HepG2 (cell line): ENCODE measurements at regions not wholly inside any gene's neighbourhood (a gene's known extent, or its start where the extent isn't known, plus 50 kb on each side); places are given as distances from the start of the nearest gene placed in this dataset.

Source experiments
- ATAC-seq: fragments of 200-7000 bp; cut with Tn5 transposase; 3 replicates; pipeline ENCODE4 v1.9.1; 2020; ENCODE audit warnings: mild to moderate bottlenecking, moderate library complexity
- BruUV-seq: library from RNA; stranded (reverse); fragments of 400-500 nt; replicated peaks from 2 replicates; lab custom pipeline; 2021; lab: Mats Ljungman, UMichigan
- CTCF ChIA-PET: fragments of 300-600 bp; formaldehyde crosslinking; extraction: SDS; loops from one replicate; lab custom pipeline; 2021; ENCODE audit warnings: low total read pairs, inconsistent platforms, low intra/inter-chr PET ratio; lab: Yijun Ruan, JAX
- POLR2A ChIA-PET: fragments of 350-600 bp; sonication (Branson Sonifier 250); formaldehyde crosslinking; loops from one replicate; lab custom pipeline; 2020; ENCODE audit warnings: antibody characterized with exemption, inconsistent platforms; lab: Yijun Ruan, JAX
- DNase-seq: peaks from one replicate; pipeline ENCODE4 v3.0.0-alpha.2; 2015; ENCODE audit warnings: low spot score
- FAIRE-seq: peaks from 3 replicates; lab custom pipeline; 2011; peaks lifted over from hg19 to GRCh38; lab: Jason Lieb, UNC
- H2AFZ ChIP-seq: one replicate; pipeline ENCODE4 v1.6.1; 2011; ENCODE audit warnings: low read length, inconsistent platforms
- H3K27ac ChIP-seq: fragments of 300-600 bp; 3 replicates; pipeline ENCODE4 v1.8.0; 2011; ENCODE audit warnings: mixed run types, mild to moderate bottlenecking, mixed read lengths, low read length, inconsistent platforms; ENCODE audit not compliant: insufficient read depth; ENCODE audit errors: extremely low read length
- H3K27me3 ChIP-seq, 2 experiments: fragments of 200-600 bp in 1 of 2; 2 replicates in 1 of 2; 3 replicates in 1 of 2; pipeline versions ENCODE4 v1.6.0 to v1.8.0; 2011; ENCODE audit warnings: low read length in 2 of 2, mild to moderate bottlenecking in 2 of 2, moderate library complexity in 2 of 2, inconsistent platforms in 1 of 2; ENCODE audit not compliant: insufficient read depth in 2 of 2, control insufficient read depth in 1 of 2
- H3K36me3 ChIP-seq, 2 experiments: fragments of 200-600 bp in 1 of 2; replicated peaks in 1 of 2; 2 replicates in 1 of 2; 3 replicates in 1 of 2; pipeline versions ENCODE4 v1.5.1 to v1.8.0; 2011; ENCODE audit warnings: low read length in 2 of 2, inconsistent platforms in 1 of 2; ENCODE audit not compliant: insufficient read depth in 2 of 2, control insufficient read depth in 1 of 2
- H3K4me1 ChIP-seq: 2 replicates; pipeline ENCODE4 v1.5.1; 2012; ENCODE audit warnings: low read length, inconsistent platforms; ENCODE audit not compliant: insufficient read depth
- H3K4me2 ChIP-seq: 2 replicates; pipeline ENCODE4 v1.6.0; 2011; ENCODE audit warnings: low read depth, low read length, inconsistent platforms
- H3K4me3 ChIP-seq, 3 experiments: fragments of 200-600 bp in 1 of 3; sonication (generic), shearing (Covaris generic) in 1 of 3; replicated peaks in 1 of 3; 2 replicates each; pipeline ENCODE4 v1.5.1; 2011 to 2016; ENCODE audit warnings: low read length in 3 of 3, inconsistent platforms in 2 of 3, low read depth in 2 of 3, mild to moderate bottlenecking in 2 of 3, control low read depth in 1 of 3, mixed read lengths in 1 of 3; ENCODE audit not compliant: insufficient read depth in 1 of 3
- H3K79me2 ChIP-seq: one replicate; pipeline ENCODE4 v1.6.1; 2011; ENCODE audit warnings: low read length, inconsistent platforms; ENCODE audit not compliant: insufficient read depth
- H3K9ac ChIP-seq: 2 replicates; pipeline ENCODE4 v1.6.0; 2011; ENCODE audit warnings: mild to moderate bottlenecking, low read depth, low read length, inconsistent platforms; ENCODE audit not compliant: insufficient read depth
- H3K9me3 ChIP-seq: 2 replicates; pipeline ENCODE4 v1.5.1; 2012; ENCODE audit warnings: mild to moderate bottlenecking, low read length
- H4K20me1 ChIP-seq: 2 replicates; pipeline ENCODE4 v1.6.0; 2011; ENCODE audit warnings: inconsistent platforms, mild to moderate bottlenecking, low read length, moderate library complexity; ENCODE audit not compliant: insufficient read depth
- ADNP ChIP-seq: sonication (generic); formaldehyde crosslinking; IDR thresholded peaks from 2 replicates; pipeline ENCODE4 v1.4.0; 2020; ENCODE audit warnings: missing genetic modification reagents
- ATF7-NPFF ChIP-seq: sonication (generic); formaldehyde crosslinking; IDR thresholded peaks from 2 replicates; pipeline ENCODE4 v1.8.1; 2023; ENCODE audit warnings: mild to moderate bottlenecking, low read depth, missing genetic modification reagents, moderate library complexity
- ESRRA ChIP-seq: sonication (generic); formaldehyde crosslinking; IDR thresholded peaks from 2 replicates; pipeline ENCODE4 v1.5.1; 2020; ENCODE audit warnings: mild to moderate bottlenecking, low read depth, missing genetic modification reagents
- ISL2 ChIP-seq: sonication (generic); formaldehyde crosslinking; IDR thresholded peaks from 2 replicates; pipeline ENCODE4 v1.5.0; 2020; ENCODE audit warnings: missing genetic modification reagents
- KLF12 ChIP-seq: sonication (generic); formaldehyde crosslinking; IDR thresholded peaks from 2 replicates; pipeline ENCODE4 v1.4.0; 2020; ENCODE audit warnings: missing genetic modification reagents, borderline replicate concordance
- KLF16 ChIP-seq, 2 experiments: sonication (generic) in 1 of 2; formaldehyde crosslinking in 1 of 2; IDR thresholded peaks; 2 replicates each; pipeline versions ENCODE4 v1.6.1 to v1.8.0; 2016 to 2023; ENCODE audit warnings: missing genetic modification reagents in 2 of 2, missing compliant biosample characterization in 1 of 2
- SALL1 ChIP-seq: sonication (generic); formaldehyde crosslinking; IDR thresholded peaks from 2 replicates; pipeline ENCODE4 v1.8.0; 2022; ENCODE audit warnings: mild to moderate bottlenecking, missing genetic modification reagents
- U2AF1 ChIP-seq: fragments of 200-400 bp; formaldehyde crosslinking; optimal IDR thresholded peaks from 2 replicates; pipeline ENCODE3; 2017; ENCODE audit warnings: mild to moderate bottlenecking, low read depth, low read length
- ZEB1 ChIP-seq: IDR thresholded peaks from 2 replicates; pipeline ENCODE4 v1.6.1; 2012; ENCODE audit warnings: mild to moderate bottlenecking, low read depth, inconsistent platforms; ENCODE audit not compliant: insufficient replicate concordance
- ZNF577 ChIP-seq: sonication (generic); formaldehyde crosslinking; IDR thresholded peaks from 2 replicates; pipeline ENCODE4 v1.4.0; 2020; ENCODE audit warnings: mild to moderate bottlenecking, low read depth, missing genetic modification reagents, borderline replicate concordance
- ZNF768 ChIP-seq: sonication (generic); formaldehyde crosslinking; IDR thresholded peaks from 2 replicates; pipeline ENCODE4 v1.4.0; 2020; ENCODE audit warnings: missing genetic modification reagents
- WGBS: methylation state at CpG from one replicate; pipeline ENCODE4 v1.1.6; 2017; ENCODE audit warnings: low lambda C conversion rate; 5-methylcytosine and 5-hydroxymethylcytosine counted together
- in situ Hi-C: cut with HindIII; loops from 2 replicates; pipeline ENCODE4 v1.10.0; 2017; ENCODE audit warnings: low pct_unique_long_range_greater_than_20kb; ENCODE audit not compliant: extremely low pct_ligation_motif_present
- intact Hi-C: fragments of 100-400 bp; cut with micrococcal nuclease; formaldehyde crosslinking; loops from one replicate; pipeline ENCODE4 v1.10.0; 2022; ENCODE audit not compliant: unreplicated experiment
- TF ChIP-seq, protein P1 (sequence below), 2 experiments: IDR thresholded peaks; 2 replicates each; pipeline ENCODE4 v1.6.1; 2011 to 2012; ENCODE audit warnings: low read length in 2 of 2, borderline replicate concordance in 1 of 2, low read depth in 1 of 2, mild to moderate bottlenecking in 1 of 2, moderate library complexity in 1 of 2
- TF ChIP-seq, protein P2 (sequence below): IDR thresholded peaks from 2 replicates; pipeline ENCODE4 v1.6.1; 2016; ENCODE audit warnings: missing compliant biosample characterization, missing genetic modification reagents, borderline replicate concordance
- TF ChIP-seq, protein P3 (sequence below): sonication (generic); formaldehyde crosslinking; IDR thresholded peaks from 2 replicates; pipeline ENCODE4 v1.5.0; 2020; ENCODE audit warnings: mild to moderate bottlenecking, missing genetic modification reagents

DNA sequence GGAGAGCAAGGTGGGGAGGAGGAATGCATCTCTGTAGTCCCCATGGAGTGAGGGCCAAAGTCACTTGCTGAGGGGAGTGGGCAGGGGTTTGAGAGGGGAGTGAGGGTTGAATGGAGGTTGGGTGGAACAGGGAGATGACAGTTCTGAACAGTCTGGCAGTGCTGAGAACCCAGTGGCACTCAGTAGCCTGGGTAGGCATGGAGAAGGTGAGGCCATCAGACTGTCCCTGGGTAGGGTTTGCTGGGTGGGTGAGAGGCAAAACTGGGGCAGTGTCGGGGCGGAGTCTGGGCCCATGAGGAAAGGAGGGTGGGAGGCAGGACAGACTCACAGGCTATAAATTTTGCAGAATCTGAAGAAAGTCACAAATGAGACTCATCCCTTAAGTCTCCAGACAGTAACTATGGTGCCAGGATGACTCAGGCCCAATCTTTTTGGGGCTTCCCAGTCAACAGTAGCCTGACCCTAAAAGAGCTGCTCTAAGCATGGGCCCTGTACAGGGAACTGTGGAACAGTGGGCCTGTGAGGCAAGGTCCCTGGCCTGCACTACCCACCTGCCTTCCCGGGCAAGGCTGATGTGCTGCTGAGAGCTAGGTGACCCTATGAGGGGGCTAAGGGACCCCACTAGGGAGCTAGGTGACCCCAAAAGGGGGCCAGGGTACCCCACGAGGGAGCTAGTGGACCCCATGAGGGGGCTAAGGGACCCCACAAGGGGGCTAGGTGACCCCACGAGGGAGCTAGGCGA, 51.0 kb upstream of the DMRTB1 start:
- ChIA-PET CTCF (no interaction called here), POLR2A (no interaction called here)
- Histone ChIP-seq H3K9me3 (no peaks in the 10 kb centered on the region), H3K4me1 (no peaks in the 10 kb centered on the region), H3K4me3 (no peak overlapping the region), H2AFZ (no peak overlapping the region), H4K20me1 (no peaks in the 10 kb centered on the region), H3K27ac (no peak overlapping the region), H3K9ac (no peak overlapping the region), H3K79me2 (no peaks in the 10 kb centered on the region), H3K4me2 (no peak overlapping the region), H3K27me3 (peaks cover 7 to 86% of the 10 kb centered on the region in 2 experiments), H3K36me3 (no peaks in the 10 kb centered on the region)
- TF ChIP-seq KLF16 (CRISPR knock-in tag; IDR thresholded peaks at IDR 0.05) (no peak), KLF12 (no peak), ZEB1 (no peak), ESRRA (CRISPR knock-in tag) (no peak), ZNF577 (no peak), ISL2 (CRISPR knock-in tag) (no peak), ADNP (CRISPR knock-in tag) (no peak), U2AF1 (no peak), SALL1 (CRISPR knock-in tag) (no peak), ZNF768 (no peak), ATF7-NPFF (CRISPR knock-in tag) (no peak)
- TF ChIP-seq, protein P1, sequence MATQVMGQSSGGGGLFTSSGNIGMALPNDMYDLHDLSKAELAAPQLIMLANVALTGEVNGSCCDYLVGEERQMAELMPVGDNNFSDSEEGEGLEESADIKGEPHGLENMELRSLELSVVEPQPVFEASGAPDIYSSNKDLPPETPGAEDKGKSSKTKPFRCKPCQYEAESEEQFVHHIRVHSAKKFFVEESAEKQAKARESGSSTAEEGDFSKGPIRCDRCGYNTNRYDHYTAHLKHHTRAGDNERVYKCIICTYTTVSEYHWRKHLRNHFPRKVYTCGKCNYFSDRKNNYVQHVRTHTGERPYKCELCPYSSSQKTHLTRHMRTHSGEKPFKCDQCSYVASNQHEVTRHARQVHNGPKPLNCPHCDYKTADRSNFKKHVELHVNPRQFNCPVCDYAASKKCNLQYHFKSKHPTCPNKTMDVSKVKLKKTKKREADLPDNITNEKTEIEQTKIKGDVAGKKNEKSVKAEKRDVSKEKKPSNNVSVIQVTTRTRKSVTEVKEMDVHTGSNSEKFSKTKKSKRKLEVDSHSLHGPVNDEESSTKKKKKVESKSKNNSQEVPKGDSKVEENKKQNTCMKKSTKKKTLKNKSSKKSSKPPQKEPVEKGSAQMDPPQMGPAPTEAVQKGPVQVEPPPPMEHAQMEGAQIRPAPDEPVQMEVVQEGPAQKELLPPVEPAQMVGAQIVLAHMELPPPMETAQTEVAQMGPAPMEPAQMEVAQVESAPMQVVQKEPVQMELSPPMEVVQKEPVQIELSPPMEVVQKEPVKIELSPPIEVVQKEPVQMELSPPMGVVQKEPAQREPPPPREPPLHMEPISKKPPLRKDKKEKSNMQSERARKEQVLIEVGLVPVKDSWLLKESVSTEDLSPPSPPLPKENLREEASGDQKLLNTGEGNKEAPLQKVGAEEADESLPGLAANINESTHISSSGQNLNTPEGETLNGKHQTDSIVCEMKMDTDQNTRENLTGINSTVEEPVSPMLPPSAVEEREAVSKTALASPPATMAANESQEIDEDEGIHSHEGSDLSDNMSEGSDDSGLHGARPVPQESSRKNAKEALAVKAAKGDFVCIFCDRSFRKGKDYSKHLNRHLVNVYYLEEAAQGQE (IDR thresholded peaks at IDR 0.05; ENCODE audit: borderline replicate concordance in 1 of 2, low read depth in 1 of 2, low read length in 2 of 2), result no peak
- TF ChIP-seq, protein P2, sequence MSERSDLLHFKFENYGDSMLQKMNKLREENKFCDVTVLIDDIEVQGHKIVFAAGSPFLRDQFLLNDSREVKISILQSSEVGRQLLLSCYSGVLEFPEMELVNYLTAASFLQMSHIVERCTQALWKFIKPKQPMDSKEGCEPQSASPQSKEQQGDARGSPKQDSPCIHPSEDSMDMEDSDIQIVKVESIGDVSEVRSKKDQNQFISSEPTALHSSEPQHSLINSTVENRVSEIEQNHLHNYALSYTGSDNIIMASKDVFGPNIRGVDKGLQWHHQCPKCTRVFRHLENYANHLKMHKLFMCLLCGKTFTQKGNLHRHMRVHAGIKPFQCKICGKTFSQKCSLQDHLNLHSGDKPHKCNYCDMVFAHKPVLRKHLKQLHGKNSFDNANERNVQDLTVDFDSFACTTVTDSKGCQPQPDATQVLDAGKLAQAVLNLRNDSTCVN (CRISPR knock-in tag), result no peak
- TF ChIP-seq, protein P3, sequence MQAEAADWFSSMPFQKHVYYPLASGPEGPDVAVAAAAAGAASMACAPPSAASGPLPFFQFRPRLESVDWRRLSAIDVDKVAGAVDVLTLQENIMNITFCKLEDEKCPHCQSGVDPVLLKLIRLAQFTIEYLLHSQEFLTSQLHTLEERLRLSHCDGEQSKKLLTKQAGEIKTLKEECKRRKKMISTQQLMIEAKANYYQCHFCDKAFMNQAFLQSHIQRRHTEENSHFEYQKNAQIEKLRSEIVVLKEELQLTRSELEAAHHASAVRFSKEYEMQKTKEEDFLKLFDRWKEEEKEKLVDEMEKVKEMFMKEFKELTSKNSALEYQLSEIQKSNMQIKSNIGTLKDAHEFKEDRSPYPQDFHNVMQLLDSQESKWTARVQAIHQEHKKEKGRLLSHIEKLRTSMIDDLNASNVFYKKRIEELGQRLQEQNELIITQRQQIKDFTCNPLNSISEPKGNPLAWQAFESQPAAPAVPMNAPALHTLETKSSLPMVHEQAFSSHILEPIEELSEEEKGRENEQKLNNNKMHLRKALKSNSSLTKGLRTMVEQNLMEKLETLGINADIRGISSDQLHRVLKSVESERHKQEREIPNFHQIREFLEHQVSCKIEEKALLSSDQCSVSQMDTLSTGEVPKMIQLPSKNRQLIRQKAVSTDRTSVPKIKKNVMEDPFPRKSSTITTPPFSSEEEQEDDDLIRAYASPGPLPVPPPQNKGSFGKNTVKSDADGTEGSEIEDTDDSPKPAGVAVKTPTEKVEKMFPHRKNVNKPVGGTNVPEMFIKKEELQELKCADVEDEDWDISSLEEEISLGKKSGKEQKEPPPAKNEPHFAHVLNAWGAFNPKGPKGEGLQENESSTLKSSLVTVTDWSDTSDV (CRISPR knock-in tag), result no peak
- no peak for FAIRE-seq
- ATAC-seq, result no peak
- BruUV-seq, result no TSS peak
- no peak for DNase-seq
- in situ Hi-C loops (no loop called here), intact Hi-C loops (no loop called here)
- 13% methylated on average over 2 of the region's 6 CpGs for whole genome bisulfite sequencing
